ENCODE measurements at regions not wholly inside any gene's neighbourhood (a gene's known extent, or its start where the extent isn't known, plus 50 kb on each side); places are given as distances from the start of the nearest gene placed in this dataset.

DNA sequence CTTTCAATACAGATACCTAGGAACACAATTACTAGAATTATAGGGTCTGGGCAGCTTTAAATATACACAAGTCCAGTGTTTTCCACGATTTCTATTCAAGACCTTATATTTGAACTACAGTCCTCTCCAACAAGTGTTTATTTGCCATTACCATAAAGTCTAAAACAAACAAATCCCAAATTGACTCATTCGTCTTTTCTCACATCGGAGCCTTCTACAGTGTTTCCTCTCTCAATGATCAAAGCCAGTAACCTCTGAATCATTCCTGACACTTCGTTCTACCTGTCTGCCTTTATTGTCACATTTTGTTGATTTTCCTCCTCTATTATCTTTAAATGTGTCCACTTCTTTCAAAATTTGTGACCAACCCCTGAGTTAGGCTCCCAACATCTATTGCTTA, 1356.5 kb upstream of the SLC10A2 start:
- no peak for DNase-seq

DNA sequence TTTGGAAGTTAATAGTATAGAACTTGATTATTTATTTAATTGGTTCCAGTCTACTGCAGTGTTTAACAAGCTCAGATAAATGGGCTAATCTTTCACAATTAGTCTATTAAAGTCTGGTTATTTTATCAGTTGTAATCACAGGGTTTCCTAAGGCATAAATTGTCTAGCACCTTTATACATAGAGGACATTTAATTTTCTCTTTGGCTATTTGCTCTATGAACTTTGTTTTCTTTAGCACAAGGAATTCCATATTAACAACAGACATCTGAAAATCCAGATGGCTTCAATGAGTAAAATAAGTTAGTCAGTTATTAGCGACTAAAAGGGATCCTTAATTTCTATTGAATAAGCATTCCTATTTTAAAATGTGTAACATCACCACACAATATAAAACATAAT, 1350.8 kb upstream of the SLC10A2 start:
- DNase-seq: no peak

DNA sequence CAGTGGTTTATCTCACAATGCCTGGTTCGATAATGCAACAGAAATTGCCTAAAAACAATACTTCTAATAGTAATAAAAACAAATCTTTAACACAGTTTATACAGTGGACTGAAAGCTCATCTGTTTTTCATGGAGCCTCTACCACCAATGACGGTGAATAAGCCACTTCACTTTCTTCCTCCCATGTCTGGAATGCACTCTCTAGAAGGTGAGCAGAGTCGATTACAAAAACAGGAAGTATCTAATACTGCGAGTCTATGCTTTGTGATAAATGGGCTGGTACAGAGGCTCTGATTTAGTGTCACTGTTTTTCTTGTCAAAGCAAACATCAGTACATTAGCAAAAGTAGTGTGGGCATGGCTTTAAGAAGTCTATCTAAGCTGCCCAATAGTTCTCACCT, 1348.6 kb upstream of the SLC10A2 start:
- DNase-seq: no peak

DNA sequence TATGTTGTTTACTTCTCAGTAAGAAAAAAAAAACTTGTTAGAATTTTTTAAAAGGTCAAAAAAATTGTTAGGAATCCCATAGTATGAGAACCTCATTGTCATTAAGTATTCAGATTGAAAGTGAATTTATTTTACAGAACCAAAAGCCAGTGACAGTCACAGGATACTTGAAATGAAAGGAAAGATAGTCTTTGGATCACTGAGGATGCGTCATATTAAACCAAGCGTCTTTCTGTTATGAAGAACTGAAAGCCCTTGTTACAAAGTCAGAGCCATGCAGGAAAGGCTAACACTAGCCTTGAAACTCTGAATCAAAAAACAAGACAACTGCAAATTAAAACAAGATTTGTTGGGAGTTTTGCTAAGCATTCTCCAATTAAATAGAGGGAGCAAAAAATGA, 1348.0 kb upstream of the SLC10A2 start:
- DNase-seq: no peak

DNA sequence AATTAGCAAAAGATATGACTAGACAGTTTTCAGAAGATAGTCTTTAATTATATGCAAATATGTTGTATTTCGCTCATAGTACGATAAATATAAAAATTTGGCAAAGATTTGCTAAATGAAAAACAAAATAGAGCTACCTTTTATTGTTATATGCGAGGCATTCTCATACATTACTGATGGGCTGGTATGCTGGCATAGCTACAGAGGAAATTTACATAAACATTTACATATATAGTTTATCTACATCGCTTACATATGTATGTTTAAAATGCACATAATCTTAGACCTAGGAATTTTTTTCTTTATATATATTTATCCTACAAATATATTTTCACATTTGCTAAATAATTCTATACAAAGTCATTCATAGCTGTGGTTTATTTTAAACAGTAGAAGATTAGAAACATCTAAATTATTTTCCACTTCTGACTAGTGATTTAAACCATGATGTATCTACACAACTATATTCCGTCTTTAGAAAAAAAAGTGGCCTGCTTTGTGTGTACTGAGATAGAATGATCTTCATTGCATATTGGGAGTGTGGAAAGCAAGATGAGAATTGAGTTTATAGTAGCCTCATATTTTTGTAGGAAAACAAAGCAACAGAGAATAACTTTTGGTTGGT, 1345.0 kb upstream of the SLC10A2 start:
- no peak for DNase-seq

DNA sequence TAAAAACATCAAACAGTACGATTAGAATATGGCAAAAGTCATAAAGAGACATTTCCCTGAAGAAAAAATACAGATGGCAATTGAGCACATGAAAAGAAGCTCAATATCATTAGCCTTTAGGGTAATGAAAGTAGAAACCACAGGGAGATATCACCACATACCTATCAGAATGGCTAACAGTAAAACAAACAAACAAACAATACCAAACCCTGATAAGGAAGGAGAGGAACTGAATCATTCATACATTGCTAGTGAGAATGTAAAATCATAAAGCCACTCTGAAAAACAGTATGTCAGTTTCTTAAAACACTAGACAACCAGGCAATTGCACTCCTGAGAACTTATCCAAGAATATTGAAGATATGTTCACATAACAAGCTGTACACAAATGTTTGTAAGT, 1342.5 kb upstream of the SLC10A2 start:
- DNase-seq: no peak

DNA sequence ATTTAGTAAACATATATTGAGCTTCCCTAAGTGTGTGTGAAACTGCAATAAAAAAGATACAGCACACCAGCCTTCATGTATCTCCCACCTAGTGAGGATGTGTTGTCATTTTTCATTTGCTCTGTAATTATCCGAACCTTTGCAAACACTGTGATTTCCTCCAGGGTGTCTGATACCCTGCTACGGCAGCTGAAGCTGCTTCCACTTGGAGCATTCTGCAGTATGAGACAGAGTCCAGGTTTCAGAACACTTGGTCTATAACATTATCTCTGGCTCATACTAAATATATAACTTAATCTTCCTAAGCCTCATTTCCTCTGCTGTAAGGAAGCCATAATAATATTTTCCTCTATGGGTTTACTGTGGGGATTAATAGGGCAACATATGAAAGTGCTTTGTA, 1338.1 kb upstream of the SLC10A2 start:
- DNase-seq: no peak

DNA sequence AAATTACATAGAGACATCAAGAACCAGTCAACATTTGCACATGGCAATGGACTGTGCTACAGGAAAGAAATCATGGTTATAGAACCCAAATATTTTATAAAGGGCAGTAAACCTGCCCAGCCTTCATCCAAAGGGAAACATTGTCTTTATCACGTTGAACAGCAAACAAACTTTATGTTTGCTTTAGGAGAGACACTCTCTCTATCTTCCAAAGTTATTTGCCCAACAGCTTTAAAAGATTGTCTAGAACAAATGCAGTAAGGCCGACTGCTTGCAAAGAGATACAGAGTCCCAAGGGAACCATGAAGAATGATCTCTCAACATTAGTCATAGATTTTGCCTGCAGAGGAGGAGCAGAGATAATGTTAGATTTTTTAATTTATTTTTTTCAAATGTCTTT, 1323.5 kb upstream of the SLC10A2 start:
- no peak for DNase-seq

DNA sequence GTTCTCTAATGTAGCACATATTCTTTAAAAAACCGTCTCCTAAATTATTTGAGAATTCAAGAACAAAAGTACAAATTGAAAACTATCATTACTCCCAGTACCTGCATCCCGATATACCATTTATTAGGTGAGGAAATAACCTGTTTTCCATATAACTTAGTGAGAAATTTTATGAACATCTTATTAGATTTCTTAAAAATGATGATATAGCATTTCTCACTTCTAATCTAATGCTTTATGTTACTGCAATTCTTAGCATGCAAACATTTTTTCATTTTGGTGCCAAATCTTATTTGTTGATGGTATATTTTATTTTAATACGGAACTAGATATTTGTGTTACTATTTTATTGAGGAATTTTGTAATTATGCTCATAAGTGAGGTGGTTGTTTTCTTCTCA, 1321.3 kb upstream of the SLC10A2 start:
- no peak for DNase-seq

DNA sequence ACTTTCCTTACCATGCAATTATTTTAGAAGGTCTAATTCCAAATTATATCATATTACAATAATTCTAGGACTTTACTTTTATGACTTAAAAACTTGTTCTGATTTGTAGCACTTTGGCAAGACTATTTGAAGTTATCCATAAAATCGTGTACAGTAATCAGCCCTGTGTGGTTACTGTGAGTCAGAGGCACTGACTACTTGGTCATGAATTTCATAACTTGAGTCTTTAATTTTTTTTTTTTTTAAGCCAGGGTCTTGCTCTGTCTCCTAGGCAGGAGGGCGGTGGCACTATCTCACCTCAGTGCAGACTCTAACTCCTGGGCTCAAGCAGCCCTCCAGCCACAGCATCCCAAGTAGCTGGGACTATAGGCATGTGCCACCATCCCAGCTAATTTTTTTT, 1319.2 kb upstream of the SLC10A2 start:
- DNase-seq: no peak

DNA sequence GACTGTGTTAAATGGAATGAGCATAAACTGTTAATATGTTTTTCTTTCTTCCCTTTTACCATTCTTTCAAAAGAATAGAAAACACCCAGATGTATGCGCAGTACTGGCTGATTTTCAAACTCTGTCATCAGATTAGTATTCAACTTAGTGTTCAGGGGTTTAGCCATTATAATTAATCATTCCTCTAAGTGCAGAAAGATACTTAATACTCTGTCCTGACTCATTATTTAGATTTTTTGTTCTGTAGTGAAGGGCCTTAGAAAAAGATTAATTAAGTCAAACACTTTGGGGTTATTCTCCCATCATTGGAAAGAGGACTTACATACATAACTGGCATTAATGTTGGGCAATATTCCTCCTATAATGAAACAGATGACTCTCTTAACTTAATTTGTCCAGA, 1316.7 kb upstream of the SLC10A2 start:
- no peak for DNase-seq

DNA sequence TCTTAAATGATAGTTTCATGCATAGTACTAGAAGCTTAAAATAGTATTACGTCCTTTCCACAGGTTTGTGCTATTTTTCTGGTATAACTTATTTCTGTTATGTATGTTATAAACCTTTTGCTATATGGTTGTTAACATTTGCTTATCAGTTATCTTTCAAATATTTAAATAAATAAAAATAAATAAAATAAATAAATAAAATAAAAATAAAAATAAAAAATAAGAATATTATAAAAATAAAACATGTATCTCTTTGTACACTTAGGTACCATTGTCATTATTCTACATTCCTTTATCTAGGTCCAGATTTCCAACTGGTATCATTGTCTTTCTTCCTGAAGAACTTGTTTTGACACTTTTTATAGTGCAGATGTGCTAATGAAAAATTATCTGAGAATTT, 1310.4 kb upstream of the SLC10A2 start:
- no peak for DNase-seq

DNA sequence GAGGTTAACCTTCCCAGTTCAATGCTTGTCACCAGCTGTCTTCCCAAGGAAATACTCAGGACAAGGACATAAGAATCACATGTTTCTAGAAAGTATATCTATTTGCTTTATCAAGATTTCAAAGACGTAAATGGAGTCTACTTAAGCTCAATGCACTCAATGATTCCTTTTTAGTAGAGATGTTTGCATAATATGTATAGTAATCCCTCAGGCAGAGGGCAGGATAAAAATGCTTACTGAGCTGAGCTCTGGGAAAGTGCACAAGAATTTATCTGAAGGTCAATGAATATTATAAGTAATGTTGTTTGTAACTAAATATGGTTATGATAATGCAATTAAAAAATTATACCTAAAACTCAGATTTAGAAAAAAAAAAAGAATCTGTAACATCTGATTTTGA, 1309.4 kb upstream of the SLC10A2 start:
- DNase-seq: no peak

DNA sequence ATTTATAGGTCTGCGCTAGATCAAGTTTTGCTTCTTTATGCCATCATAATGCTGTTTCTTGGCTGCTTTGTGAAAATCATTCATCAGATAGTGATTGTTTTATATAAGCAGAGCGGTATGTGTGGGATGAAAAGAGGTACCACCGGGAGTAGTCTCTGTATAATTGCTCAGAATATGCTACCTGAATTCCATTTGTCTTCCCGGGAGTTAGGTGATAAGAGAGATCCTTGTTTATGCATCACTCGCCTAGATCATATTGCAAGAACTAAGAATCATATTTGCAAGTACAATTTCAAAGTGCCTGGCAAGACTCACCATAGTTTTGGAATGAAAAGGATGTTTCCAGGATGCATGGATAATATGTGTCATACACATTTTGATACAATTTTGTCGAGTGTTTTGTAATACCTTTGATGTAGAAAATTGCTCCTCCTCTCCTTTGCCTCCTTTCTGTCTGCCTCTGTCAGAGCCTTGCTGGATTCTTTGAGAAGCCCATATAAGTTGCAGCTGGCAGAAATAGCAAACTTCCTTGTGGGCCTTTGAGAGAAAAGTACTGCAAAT, 1306.0 kb upstream of the SLC10A2 start:
- no peak for DNase-seq

DNA sequence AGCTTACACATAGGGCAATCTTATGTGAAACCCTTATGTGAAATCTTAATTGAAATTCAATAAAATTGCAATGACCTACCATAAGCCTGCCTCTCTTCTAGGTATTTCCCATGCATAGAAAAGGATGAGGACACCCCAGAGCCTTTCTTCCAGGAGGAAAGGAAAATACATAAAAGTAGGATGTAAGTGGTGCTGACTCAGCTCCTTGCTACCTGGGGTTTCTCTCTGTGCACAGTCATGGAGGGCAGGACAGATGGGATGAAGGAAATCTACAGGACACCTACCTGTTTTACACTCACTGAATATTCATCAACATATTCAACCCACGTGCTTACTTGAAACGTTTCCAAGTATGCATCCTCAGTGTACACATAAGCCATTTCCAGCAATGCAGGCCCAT, 1299.2 kb upstream of the SLC10A2 start:
- no peak for DNase-seq

DNA sequence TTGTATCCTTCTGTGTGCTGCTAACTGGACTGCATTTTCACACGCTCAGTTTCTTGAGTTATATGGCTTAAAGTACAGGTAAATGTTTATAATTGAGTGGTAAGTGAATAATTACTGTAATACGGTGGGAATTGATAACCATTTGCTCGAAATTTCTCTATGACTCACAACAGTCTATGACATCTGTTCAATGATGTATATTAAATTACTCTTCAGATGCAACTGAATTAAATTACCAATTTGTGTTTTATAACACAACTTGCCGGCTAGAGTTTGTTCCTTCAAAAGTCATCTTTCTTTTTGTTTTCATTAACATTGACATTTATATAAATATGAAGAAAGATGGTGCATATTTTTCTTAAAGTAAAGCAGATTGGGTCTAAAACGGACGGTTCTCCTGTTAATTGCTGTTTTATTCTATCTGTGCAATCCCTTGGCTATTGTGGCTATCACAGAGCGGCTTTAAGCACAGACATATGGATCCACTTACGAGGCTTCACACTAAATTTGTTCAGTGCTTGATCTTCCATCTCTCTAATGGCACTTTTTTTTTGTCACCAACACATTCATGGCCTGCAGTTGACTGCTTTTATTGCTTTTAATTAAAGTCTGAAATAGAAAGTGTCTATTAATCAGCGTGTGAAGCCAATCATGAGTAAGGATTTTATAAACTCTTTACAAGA, 1291.6 kb upstream of the SLC10A2 start:
- DNase-seq: no peak

DNA sequence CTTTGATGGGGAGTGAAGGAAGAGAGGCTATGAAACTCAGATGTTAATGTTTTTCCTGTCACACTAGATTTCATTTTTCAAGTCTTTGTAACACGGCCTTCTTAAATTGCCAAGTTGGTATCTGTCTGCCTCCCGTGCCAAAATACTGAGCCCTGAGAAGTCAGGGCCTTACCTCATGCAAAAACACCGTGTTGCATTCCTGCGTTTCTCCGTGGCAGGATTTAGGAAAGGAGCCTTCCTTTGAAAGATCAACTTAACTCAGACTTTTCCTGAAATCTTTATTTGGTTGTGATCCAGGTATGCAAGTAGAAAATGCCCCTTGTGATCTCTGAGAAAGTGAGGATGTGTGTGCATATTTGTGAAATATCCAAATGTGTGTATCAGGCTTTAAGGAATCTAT, 1291.0 kb upstream of the SLC10A2 start:
- no peak for DNase-seq

DNA sequence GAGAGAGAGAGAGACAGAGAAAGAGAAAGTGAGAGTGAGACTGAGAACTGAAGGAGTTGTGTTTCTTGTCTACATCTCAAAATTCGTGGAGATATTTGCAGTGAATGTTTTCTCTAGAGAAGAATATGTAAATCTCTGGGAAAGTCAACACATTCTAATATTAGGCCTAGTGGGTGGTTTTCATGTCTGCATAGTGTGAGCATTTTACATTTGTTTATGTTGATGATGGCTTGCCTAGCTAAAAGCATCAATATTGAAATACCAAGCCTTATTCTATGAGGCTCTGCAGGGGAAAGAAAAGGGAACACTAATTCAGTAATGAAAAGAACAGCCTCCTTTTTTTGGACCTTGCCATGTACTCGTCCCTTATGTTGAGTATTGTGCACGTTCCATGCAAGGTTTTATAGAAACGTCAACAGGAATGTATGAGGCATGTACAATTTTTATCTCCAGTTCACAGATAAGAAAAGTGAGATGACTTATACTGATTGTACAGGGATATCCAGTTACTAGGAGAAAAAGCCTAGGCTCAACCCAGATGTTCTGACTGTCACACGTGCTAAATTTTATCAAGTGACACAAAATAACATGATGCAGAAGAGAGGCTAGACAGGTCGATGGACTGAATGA, 1288.9 kb upstream of the SLC10A2 start:
- DNase-seq: no peak

DNA sequence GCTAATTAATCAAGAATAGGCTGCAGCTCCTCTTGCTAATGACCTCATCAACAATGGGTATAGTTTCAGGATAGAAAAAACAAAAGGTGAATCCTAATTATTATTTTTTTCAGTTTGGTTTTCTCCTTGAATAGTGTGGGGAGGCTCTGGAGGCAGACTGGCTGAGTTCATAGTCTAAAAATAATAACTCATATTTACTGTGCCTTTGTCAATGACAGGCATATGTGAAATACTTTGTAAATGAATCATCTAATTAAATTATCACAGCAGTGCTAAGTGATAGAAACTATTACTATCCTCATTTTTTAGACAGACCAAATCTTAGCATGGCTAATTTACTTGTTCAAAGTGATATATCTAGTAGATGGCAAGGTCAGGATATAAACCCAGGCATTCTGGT, 1261.0 kb upstream of the SLC10A2 start:
- DNase-seq: no peak

DNA sequence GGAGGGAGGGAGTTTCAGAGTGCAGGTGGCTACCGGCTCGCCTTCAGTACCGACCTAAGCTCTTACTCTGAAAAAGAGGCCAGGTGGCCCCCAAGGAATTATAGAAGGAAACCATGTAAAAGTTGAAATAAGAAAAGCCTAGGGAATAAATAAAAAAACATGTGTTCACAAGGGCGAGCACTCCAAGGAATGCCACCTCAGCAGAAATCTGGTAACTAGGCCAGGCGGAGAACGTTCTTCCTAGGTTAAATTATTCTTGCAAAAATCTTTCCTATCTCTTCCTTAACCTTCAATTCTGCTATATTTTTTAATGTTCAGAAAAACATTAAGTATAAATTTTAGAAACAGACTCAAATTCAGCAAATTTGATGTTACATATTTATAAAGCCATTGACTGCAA, 1260.3 kb upstream of the SLC10A2 start:
- no peak for DNase-seq

DNA sequence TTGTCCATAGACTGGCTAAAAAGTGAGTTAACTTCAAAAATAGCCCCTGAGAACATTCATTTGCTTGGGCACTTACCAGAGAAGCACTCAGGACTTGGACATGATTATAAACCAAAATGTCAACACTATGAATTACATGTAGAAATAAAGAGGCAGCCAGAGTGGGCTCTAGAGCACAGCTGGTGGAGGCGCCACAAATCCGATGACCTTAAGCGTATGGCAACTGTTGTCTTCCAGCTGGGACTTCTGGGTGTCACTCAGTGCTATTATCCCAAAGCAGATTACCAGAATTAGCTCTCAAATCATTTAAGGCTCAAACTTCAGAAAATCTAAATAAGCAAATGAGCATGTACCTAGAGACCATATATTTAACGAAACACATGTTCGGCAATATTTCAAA, 1255.5 kb upstream of the SLC10A2 start:
- DNase-seq: no peak

DNA sequence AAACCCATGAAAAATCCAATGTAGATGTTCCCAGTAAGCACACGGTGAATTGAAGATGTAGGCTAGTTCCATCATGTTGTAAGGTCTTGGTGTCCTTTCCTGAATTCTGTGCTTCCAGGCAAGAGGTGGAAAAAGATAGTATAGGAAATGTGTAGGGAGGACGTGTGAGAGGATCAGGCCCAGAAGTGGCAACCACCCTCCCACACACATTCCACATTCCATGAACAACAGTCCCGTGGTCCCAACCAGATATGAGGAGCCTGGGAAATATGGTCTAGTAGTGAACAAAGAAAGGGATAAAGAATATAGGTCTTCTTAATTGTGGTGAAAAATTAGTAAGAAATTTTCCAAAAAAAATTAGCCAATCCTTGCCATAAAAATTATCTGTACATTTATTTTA, 1254.2 kb upstream of the SLC10A2 start:
- no peak for DNase-seq

DNA sequence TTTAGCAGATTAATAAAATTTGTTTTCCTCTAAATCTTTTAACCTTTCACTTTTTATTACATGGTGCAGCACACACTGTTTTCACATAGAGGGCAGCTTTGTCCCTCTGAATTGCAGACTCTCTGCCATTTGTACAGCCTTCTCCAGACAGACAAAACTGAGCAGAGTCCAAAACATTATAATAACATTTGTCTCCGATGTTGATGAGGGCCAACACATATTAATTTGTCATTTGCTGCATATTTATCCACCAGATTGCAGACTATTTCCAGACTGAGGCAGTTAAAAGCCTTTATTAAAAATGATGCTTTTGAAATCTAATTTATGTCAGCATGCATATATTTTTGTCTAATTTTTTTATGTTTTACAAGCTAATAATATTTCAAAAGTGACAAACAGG, 1251.9 kb upstream of the SLC10A2 start:
- no peak for DNase-seq

DNA sequence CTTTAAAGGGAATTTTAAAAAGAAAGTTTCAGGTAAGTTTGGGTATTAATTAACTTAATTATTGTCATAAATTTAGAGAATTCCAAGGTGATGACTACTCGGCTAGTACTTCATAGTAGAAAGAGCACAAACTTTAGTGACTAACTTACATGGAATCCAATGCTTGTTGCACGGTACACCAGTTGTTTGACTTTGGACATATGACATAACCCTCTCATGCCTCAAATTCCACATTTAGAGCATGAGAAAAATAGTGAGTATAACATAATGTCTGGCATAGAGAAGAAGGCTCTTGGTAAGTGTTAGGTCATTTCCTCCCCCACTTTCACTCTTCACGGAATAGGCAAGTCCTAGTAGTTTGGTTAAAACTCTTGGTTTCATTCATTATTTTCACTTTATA, 1249.4 kb upstream of the SLC10A2 start:
- no peak for DNase-seq
